ENCODE measurements at regions not wholly inside any gene's neighbourhood (a gene's known extent, or its start where the extent isn't known, plus 50 kb on each side); places are given as distances from the start of the nearest gene placed in this dataset.

DNA sequence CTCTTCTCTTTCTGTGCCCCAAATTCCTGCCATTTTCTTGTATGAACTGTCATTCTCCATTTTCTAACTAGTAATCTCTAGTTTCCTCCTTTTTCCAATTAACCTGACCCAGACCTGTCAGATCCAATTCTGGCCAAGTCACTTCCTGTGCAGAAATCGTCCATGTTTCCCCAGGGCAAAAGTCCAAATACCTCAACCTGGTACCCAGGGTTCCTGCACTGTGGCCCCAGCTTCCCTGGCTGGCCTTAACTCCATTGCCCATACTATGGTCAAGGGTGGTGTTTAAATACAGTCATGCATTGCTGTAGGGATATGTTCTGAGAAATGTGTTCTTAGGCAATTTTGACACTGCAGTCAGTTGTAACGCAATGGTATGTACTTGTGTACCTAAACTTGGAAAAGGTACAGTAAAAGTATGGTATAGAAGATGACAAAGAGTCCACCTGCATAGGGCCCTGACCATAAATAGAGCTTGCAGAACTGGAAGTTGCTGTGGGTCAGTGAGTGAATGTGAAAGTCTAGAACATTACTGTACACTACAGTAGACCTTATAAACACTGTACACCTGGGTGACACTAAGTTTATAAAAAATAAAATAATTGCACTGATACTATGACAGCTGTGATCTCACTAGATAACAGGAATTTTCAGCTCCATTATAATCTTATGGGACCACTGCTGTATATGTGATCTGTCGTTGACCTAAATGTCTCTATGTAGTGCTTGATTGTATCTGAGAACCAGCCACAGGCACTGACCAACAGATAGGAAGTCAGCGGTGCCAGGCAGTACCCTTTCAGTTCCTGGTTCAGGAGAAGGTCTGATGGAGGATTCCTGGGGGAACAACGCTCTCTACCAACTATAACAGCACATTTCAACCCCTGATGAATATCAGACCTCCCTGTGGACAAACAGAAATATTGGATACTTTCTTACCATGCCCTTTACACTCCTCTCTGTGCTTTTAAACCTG lies 336.1 kb upstream of the PROK2 start:
- Histone ChIP-seq H3K36me3 (replicated peaks in 1 of 2; ENCODE audit: control insufficient read depth in 1 of 2, insufficient read depth in 2 of 2, low read length in 2 of 2) (no peaks in the 10 kb centered on the region), H3K9me3 (replicated peaks in 1 of 2; ENCODE audit: control insufficient read depth in 1 of 2, insufficient read depth in 1 of 2, low read length in 2 of 2) (no peaks in the 10 kb centered on the region), H2AFZ (ENCODE audit: insufficient read depth, low read depth, low read length, poor library complexity, severe bottlenecking) (no peak overlapping the region), H3K4me3 (replicated peaks in 1 of 3; ENCODE audit: low read depth in 2 of 3, low read length in 3 of 3) (no peak overlapping the region), H3K4me1 (ENCODE audit: control insufficient read depth in 1 of 2, insufficient read depth in 2 of 2, low read length in 2 of 2) (peaks cover 7 to 9% of the 10 kb centered on the region in 2 donors), H4K20me1 (ENCODE audit: insufficient read depth, low read length) (no peaks in the 10 kb centered on the region), H3K27me3 (ENCODE audit: control insufficient read depth in 2 of 2, insufficient read depth in 2 of 2, low read length in 2 of 2) (no peaks in the 10 kb centered on the region), H3K9ac (ENCODE audit: insufficient read depth, low read length, poor library complexity, severe bottlenecking) (no peak overlapping the region), H3K4me2 (replicated peaks; ENCODE audit: extremely low read depth, low read length, poor library complexity, severe bottlenecking) (no peak overlapping the region), H3K79me2 (ENCODE audit: insufficient read depth, low read length) (no peaks in the 10 kb centered on the region), H3K27ac (ENCODE audit: low read depth in 1 of 2, low read length in 2 of 2) (no peak overlapping the region)
- H3K27me3 Mint-ChIP-seq (ENCODE audit: low read depth in 3 of 3), result peaks cover 0 to 4% (median 0%) of the 10 kb centered on the region in 3 donors
- H3K27ac Mint-ChIP-seq, result peak overlapping the region in 1 of 7 donors; percentile 56
- TF ChIP-seq, protein P1, sequence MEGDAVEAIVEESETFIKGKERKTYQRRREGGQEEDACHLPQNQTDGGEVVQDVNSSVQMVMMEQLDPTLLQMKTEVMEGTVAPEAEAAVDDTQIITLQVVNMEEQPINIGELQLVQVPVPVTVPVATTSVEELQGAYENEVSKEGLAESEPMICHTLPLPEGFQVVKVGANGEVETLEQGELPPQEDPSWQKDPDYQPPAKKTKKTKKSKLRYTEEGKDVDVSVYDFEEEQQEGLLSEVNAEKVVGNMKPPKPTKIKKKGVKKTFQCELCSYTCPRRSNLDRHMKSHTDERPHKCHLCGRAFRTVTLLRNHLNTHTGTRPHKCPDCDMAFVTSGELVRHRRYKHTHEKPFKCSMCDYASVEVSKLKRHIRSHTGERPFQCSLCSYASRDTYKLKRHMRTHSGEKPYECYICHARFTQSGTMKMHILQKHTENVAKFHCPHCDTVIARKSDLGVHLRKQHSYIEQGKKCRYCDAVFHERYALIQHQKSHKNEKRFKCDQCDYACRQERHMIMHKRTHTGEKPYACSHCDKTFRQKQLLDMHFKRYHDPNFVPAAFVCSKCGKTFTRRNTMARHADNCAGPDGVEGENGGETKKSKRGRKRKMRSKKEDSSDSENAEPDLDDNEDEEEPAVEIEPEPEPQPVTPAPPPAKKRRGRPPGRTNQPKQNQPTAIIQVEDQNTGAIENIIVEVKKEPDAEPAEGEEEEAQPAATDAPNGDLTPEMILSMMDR (IDR thresholded peaks at IDR 0.05), result no peak
- H3K9me3 Mint-ChIP-seq, result no peaks in the 10 kb centered on the region
- intact Hi-C loops (cut with micrococcal nuclease), result no loop called here
- peak; percentile 23 to 53 (median 51) for DNase-seq
- H3K36me3 Mint-ChIP-seq, result no peaks in the 10 kb centered on the region
- H3K4me1 Mint-ChIP-seq, result peaks cover 19% of the 10 kb centered on the region
- WGBS (ENCODE audit: insufficient coverage), result 33% methylated on average over 2 of the region's 5 CpGs
- no peak overlapping the region for H3K4me3 Mint-ChIP-seq

DNA sequence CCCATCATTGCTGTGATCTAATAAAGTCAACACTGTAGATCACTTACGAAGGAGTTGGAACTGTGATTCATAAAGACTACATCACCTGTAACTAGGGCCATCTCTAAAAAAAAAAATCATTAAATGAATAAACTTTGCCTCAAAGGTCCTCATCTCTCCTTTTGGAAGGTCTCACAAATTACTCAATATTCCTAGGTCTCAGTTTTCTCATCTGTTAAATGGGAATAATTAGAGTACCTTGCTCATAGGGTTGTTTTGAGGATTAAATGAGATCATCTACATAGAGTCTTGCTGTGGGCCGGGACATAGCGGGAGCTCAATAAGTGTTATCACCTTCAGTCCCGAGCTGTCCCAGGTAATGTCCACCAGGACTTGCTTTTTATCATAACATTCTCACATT lies 335.1 kb upstream of the PROK2 start:
- H3K27me3 Mint-ChIP-seq (ENCODE audit: low read depth in 3 of 3), result peaks cover 0 to 4% (median 0%) of the 10 kb centered on the region in 3 donors
- no peak overlapping the region for H3K4me3 Mint-ChIP-seq
- no peaks in the 10 kb centered on the region for H3K36me3 Mint-ChIP-seq
- Histone ChIP-seq H3K27ac (ENCODE audit: low read depth in 1 of 2, low read length in 2 of 2) (no peak overlapping the region), H3K9ac (ENCODE audit: insufficient read depth, low read length, poor library complexity, severe bottlenecking) (no peak overlapping the region), H3K36me3 (replicated peaks in 1 of 2; ENCODE audit: control insufficient read depth in 1 of 2, insufficient read depth in 2 of 2, low read length in 2 of 2) (no peaks in the 10 kb centered on the region), H3K4me3 (replicated peaks in 1 of 3; ENCODE audit: low read depth in 2 of 3, low read length in 3 of 3) (no peak overlapping the region), H3K79me2 (ENCODE audit: insufficient read depth, low read length) (no peaks in the 10 kb centered on the region), H3K27me3 (ENCODE audit: control insufficient read depth in 2 of 2, insufficient read depth in 2 of 2, low read length in 2 of 2) (no peaks in the 10 kb centered on the region), H4K20me1 (ENCODE audit: insufficient read depth, low read length) (no peaks in the 10 kb centered on the region), H3K9me3 (replicated peaks in 1 of 2; ENCODE audit: control insufficient read depth in 1 of 2, insufficient read depth in 1 of 2, low read length in 2 of 2) (no peaks in the 10 kb centered on the region), H3K4me2 (replicated peaks; ENCODE audit: extremely low read depth, low read length, poor library complexity, severe bottlenecking) (no peak overlapping the region), H3K4me1 (ENCODE audit: control insufficient read depth in 1 of 2, insufficient read depth in 2 of 2, low read length in 2 of 2) (peaks cover 6% of the 10 kb centered on the region in 2 donors), H2AFZ (ENCODE audit: insufficient read depth, low read depth, low read length, poor library complexity, severe bottlenecking) (no peak overlapping the region)
- TF ChIP-seq, protein P1 (IDR thresholded peaks at IDR 0.05), result no peak
- no peak for DNase-seq
- H3K9me3 Mint-ChIP-seq, result no peaks in the 10 kb centered on the region
- H3K4me1 Mint-ChIP-seq, result peaks cover 17% of the 10 kb centered on the region
- intact Hi-C loops (cut with micrococcal nuclease), result no loop called here
- WGBS (ENCODE audit: insufficient coverage), result 100% methylated on average over 1 of the region's 4 CpGs
- H3K27ac Mint-ChIP-seq, result no peak overlapping the region
